ENCODE measurements at regions not wholly inside any gene's neighbourhood (a gene's known extent, or its start where the extent isn't known, plus 50 kb on each side); places are given as distances from the start of the nearest gene placed in this dataset.

GRCh38 chr12:93168751-93169150 is 209.0 kb upstream of the NUDT4 start:
- Mint-ChIP-seq H3K27ac (no peak overlapping the region), H3K4me3 (no peak overlapping the region), H3K4me1 (peaks cover 16% of the 10 kb centered on the region), H3K27me3 (peaks cover under 1% of the 10 kb centered on the region), H3K9me3 (no peaks in the 10 kb centered on the region)
- ATAC-seq (no peak), DNase-seq (no peak)

GRCh38 chr12:93169536-93169935 is 208.2 kb upstream of the NUDT4 start:
- Mint-ChIP-seq H3K4me1 (peaks cover 16% of the 10 kb centered on the region), H3K27me3 (no peaks in the 10 kb centered on the region), H3K9me3 (no peaks in the 10 kb centered on the region), H3K4me3 (no peak overlapping the region), H3K27ac (no peak overlapping the region)
- DNase-seq, result no peak
- ATAC-seq, result no peak

GRCh38 chr12:93170928-93171327 is 206.8 kb upstream of the NUDT4 start:
- no peak overlapping the region for H3K4me3 Mint-ChIP-seq
- ATAC-seq (no peak), DNase-seq (no peak)
- no peak overlapping the region for H3K27ac Mint-ChIP-seq
- H3K9me3 Mint-ChIP-seq, result no peaks in the 10 kb centered on the region
- no peaks in the 10 kb centered on the region for H3K27me3 Mint-ChIP-seq
- peaks cover 16% of the 10 kb centered on the region for H3K4me1 Mint-ChIP-seq

GRCh38 chr12:93173178-93173957 is 204.4 kb upstream of the NUDT4 start:
- no peak overlapping the region for H3K4me3 Mint-ChIP-seq
- no peaks in the 10 kb centered on the region for H3K27me3 Mint-ChIP-seq
- H3K27ac Mint-ChIP-seq, result no peak overlapping the region
- DNase-seq (no peak), ATAC-seq (no peak)
- no peaks in the 10 kb centered on the region for H3K9me3 Mint-ChIP-seq
- H3K4me1 Mint-ChIP-seq, result no peaks in the 10 kb centered on the region

- H3K4me1 Mint-ChIP-seq, result no peaks in the 10 kb centered on the region
- no peak for DNase-seq
- no peak for ATAC-seq
- no peak overlapping the region for H3K27ac Mint-ChIP-seq
- H3K9me3 Mint-ChIP-seq, result no peaks in the 10 kb centered on the region
- no peak overlapping the region for H3K4me3 Mint-ChIP-seq
- no peaks in the 10 kb centered on the region for H3K27me3 Mint-ChIP-seq
Measured at GRCh38 chr12:93174048-93174447, 203.7 kb upstream of the NUDT4 start.

- Mint-ChIP-seq H3K27ac (no peak overlapping the region), H3K4me1 (no peaks in the 10 kb centered on the region), H3K9me3 (no peaks in the 10 kb centered on the region), H3K4me3 (no peak overlapping the region), H3K27me3 (no peaks in the 10 kb centered on the region)
- ATAC-seq (no peak), DNase-seq (no peak)
Measured at GRCh38 chr12:93174473-93174872, 203.3 kb upstream of the NUDT4 start.

GRCh38 chr12:93176165-93176564 is 201.6 kb upstream of the NUDT4 start:
- ATAC-seq (no peak), DNase-seq (no peak)
- H3K9me3 Mint-ChIP-seq, result no peaks in the 10 kb centered on the region
- no peak overlapping the region for H3K4me3 Mint-ChIP-seq
- no peaks in the 10 kb centered on the region for H3K27me3 Mint-ChIP-seq
- peaks cover 7% of the 10 kb centered on the region for H3K4me1 Mint-ChIP-seq
- no peak overlapping the region for H3K27ac Mint-ChIP-seq

- ATAC-seq (no peak), DNase-seq (no peak)
- H3K4me3 Mint-ChIP-seq, result no peak overlapping the region
- no peak overlapping the region for H3K27ac Mint-ChIP-seq
- no peaks in the 10 kb centered on the region for H3K27me3 Mint-ChIP-seq
- peaks cover 11% of the 10 kb centered on the region for H3K4me1 Mint-ChIP-seq
- H3K9me3 Mint-ChIP-seq, result no peaks in the 10 kb centered on the region
Measured at GRCh38 chr12:93176610-93177126, 201.1 kb upstream of the NUDT4 start.

- Mint-ChIP-seq H3K9me3 (no peaks in the 10 kb centered on the region), H3K27me3 (no peaks in the 10 kb centered on the region), H3K4me3 (no peak overlapping the region), H3K4me1 (peaks cover 11% of the 10 kb centered on the region), H3K27ac (no peak overlapping the region)
- ATAC-seq, result no peak
- no peak for DNase-seq
Measured at GRCh38 chr12:93177208-93178153, 200.2 kb upstream of the NUDT4 start.

GRCh38 chr12:93178154-93178878 is 199.4 kb upstream of the NUDT4 start:
- no peaks in the 10 kb centered on the region for H3K27me3 Mint-ChIP-seq
- peak overlapping the region in 1 of 2 donors; percentile 36 for H3K27ac Mint-ChIP-seq
- peaks cover 0 to under 1% of the 10 kb centered on the region in 2 donors for H3K9me3 Mint-ChIP-seq
- DNase-seq (no peak), ATAC-seq (no peak)
- no peak overlapping the region for H3K4me3 Mint-ChIP-seq
- H3K4me1 Mint-ChIP-seq, result peaks cover 11% of the 10 kb centered on the region

- Mint-ChIP-seq H3K27me3 (no peaks in the 10 kb centered on the region), H3K9me3 (peaks cover 0 to 11% of the 10 kb centered on the region in 2 donors), H3K4me1 (peaks cover 22% of the 10 kb centered on the region), H3K4me3 (no peak overlapping the region), H3K27ac (no peak overlapping the region)
- DNase-seq (no peak), ATAC-seq (no peak)
Measured at GRCh38 chr12:93179792-93180191, 197.9 kb upstream of the NUDT4 start.

- peaks cover 30% of the 10 kb centered on the region for H3K4me1 Mint-ChIP-seq
- ATAC-seq (no peak), DNase-seq (no peak)
- peaks cover 0 to 11% of the 10 kb centered on the region in 2 donors for H3K9me3 Mint-ChIP-seq
- H3K27ac Mint-ChIP-seq, result no peak overlapping the region
- no peaks in the 10 kb centered on the region for H3K27me3 Mint-ChIP-seq
- H3K4me3 Mint-ChIP-seq, result no peak overlapping the region
Measured at GRCh38 chr12:93180566-93180965, 197.2 kb upstream of the NUDT4 start.

GRCh38 chr12:93181409-93181965 is 196.2 kb upstream of the NUDT4 start:
- H3K9me3 Mint-ChIP-seq, result peaks cover 0 to 11% of the 10 kb centered on the region in 2 donors
- H3K4me1 Mint-ChIP-seq, result peaks cover 38% of the 10 kb centered on the region
- H3K27me3 Mint-ChIP-seq, result no peaks in the 10 kb centered on the region
- H3K4me3 Mint-ChIP-seq, result no peak overlapping the region
- no peak for ATAC-seq
- H3K27ac Mint-ChIP-seq, result no peak overlapping the region
- no peak for DNase-seq

GRCh38 chr12:93183940-93184671 is 193.6 kb upstream of the NUDT4 start:
- no peaks in the 10 kb centered on the region for H3K27me3 Mint-ChIP-seq
- peaks cover 39% of the 10 kb centered on the region for H3K4me1 Mint-ChIP-seq
- H3K27ac Mint-ChIP-seq, result peak overlapping the region; percentile 72 to 86
- peak overlapping the region in 1 of 2 donors; percentile 32 for H3K4me3 Mint-ChIP-seq
- peaks cover 0 to 11% of the 10 kb centered on the region in 2 donors for H3K9me3 Mint-ChIP-seq
- ATAC-seq (peak; percentile 70), DNase-seq (no peak)

Measured in stimulated activated naive CD8-positive, alpha-beta T cell treated with anti-CD3 and anti-CD28 coated beads, Interleukin-15, amount 100 ng/mL, for 72 hours (primary cell).